Mucosa of descending colon (tissue), 3 donors: ENCODE measurements at regions not wholly inside any gene's neighbourhood (a gene's known extent, or its start where the extent isn't known, plus 50 kb on each side); places are given as distances from the start of the nearest gene placed in this dataset.
A peak's percentile ranks its signal among the peaks of the same experiment; 100 is the strongest.

ENCODE experiments used
- ATAC-seq: fragments of 200-7000 bp; cut with Tn5 transposase; one replicate; pipeline ENCODE4 v1.9.1; 2020; ENCODE audit warnings: mild to moderate bottlenecking, moderate library complexity
- DNase-seq, 3 donors: peaks; one replicate each; pipeline ENCODE4 v3.0.0-alpha.2; 2020
- H3K36me3 ChIP-seq: fragments of 200-600 bp; one replicate; pipeline ENCODE4 v1.8.0; 2021; ENCODE audit warnings: low read depth, mild to moderate bottlenecking
- H3K4me1 ChIP-seq: fragments of 200-600 bp; one replicate; pipeline ENCODE4 v1.8.0; 2021; ENCODE audit warnings: low read depth, mild to moderate bottlenecking
- H3K4me3 ChIP-seq: fragments of 200-600 bp; one replicate; pipeline ENCODE4 v1.8.0; 2021; ENCODE audit warnings: mild to moderate bottlenecking
- H3K9me3 ChIP-seq: fragments of 200-600 bp; one replicate; pipeline ENCODE4 v1.8.0; 2021; ENCODE audit warnings: mild to moderate bottlenecking
- CTCF ChIP-seq: fragments of 200-600 bp; IDR thresholded peaks from one replicate; pipeline ENCODE4 v1.8.0; 2022; ENCODE audit warnings: antibody characterized with exemption, mild to moderate bottlenecking
- intact Hi-C, 2 donors: fragments of 100-400 bp; cut with DNase I in 1 of 2; cut with micrococcal nuclease in 1 of 2; formaldehyde crosslinking; loops; one replicate each; pipeline versions ENCODE4 v1.11.0 to v1.11.1; 2022; cut with DNase I, micrococcal nuclease
- donor health status: DM: no; HTN: no; CAD: no; lungs with moderate emphysema.
- donor health status: DM: no; HTN: no; CAD: no.
- donor health status: DM: no; HTN: yes; CAD: no.

- intact Hi-C loops = no loop called here
- Histone ChIP-seq H3K4me3 (no peak overlapping the region), H3K4me1 (no peaks in the 10 kb centered on the region), H3K36me3 (no peaks in the 10 kb centered on the region), H3K9me3 (no peaks in the 10 kb centered on the region)
- peak in 1 of 3 donors; percentile 36 for DNase-seq
- peak; percentile 74 for ATAC-seq
- no peak for TF ChIP-seq CTCF
Measured at GRCh38 chr20:12210591-12210990, 292.9 kb downstream of the BTBD3 start.

GRCh38 chr20:12211361-12211760 lies 293.7 kb downstream of the BTBD3 start:
- Histone ChIP-seq H3K4me3 (no peak overlapping the region), H3K36me3 (no peaks in the 10 kb centered on the region), H3K4me1 (no peaks in the 10 kb centered on the region), H3K9me3 (no peaks in the 10 kb centered on the region)
- ATAC-seq = no peak
- no peak for DNase-seq
- no peak for TF ChIP-seq CTCF
- intact Hi-C loops = no loop called here

- Histone ChIP-seq H3K4me1 (no peaks in the 10 kb centered on the region), H3K4me3 (no peak overlapping the region), H3K9me3 (no peaks in the 10 kb centered on the region), H3K36me3 (no peaks in the 10 kb centered on the region)
- ATAC-seq (no peak), DNase-seq (no peak)
- no peak for TF ChIP-seq CTCF
- intact Hi-C loops = no loop called here
Measured at GRCh38 chr20:12217382-12217781, 299.7 kb downstream of the BTBD3 start.

- no peak for TF ChIP-seq CTCF
- no peak for DNase-seq
- Histone ChIP-seq H3K4me1 (no peaks in the 10 kb centered on the region), H3K9me3 (no peaks in the 10 kb centered on the region), H3K4me3 (no peak overlapping the region), H3K36me3 (no peaks in the 10 kb centered on the region)
- intact Hi-C loops = no loop called here
- ATAC-seq = no peak
Measured at GRCh38 chr20:12219798-12220197, 302.1 kb downstream of the BTBD3 start.

- intact Hi-C loops = no loop called here
- Histone ChIP-seq H3K4me1 (no peaks in the 10 kb centered on the region), H3K36me3 (no peaks in the 10 kb centered on the region), H3K9me3 (no peaks in the 10 kb centered on the region), H3K4me3 (no peak overlapping the region)
- DNase-seq = no peak
- no peak for ATAC-seq
- TF ChIP-seq CTCF = no peak
Measured at GRCh38 chr20:12223057-12223456, 305.4 kb downstream of the BTBD3 start.

- DNase-seq (no peak), ATAC-seq (peak; percentile 21)
- Histone ChIP-seq H3K9me3 (no peaks in the 10 kb centered on the region), H3K4me3 (no peak overlapping the region), H3K4me1 (no peaks in the 10 kb centered on the region), H3K36me3 (no peaks in the 10 kb centered on the region)
- TF ChIP-seq CTCF = no peak
- intact Hi-C loops = no loop called here
Measured at GRCh38 chr20:12225898-12226297, 308.2 kb downstream of the BTBD3 start.
